Neural crest cell (in vitro differentiated cells): ENCODE measurements at regions not wholly inside any gene's neighbourhood (a gene's known extent, or its start where the extent isn't known, plus 50 kb on each side); places are given as distances from the start of the nearest gene placed in this dataset.

Experiments used
- DNase-seq: peaks from one replicate; pipeline ENCODE4 v3.0.0; 2021; ENCODE audit warnings: low read depth, mixed read lengths, low spot score
- H3K27ac Mint-ChIP-seq: one replicate; pipeline ENCODE4 v1.8.0; 2021; ENCODE audit warnings: mild to moderate bottlenecking, mixed read lengths; ENCODE audit not compliant: unreplicated experiment
- H3K27me3 Mint-ChIP-seq: 2 replicates; pipeline ENCODE4 v1.8.0; 2021; ENCODE audit warnings: low read depth, mild to moderate bottlenecking, mixed read lengths
- H3K36me3 Mint-ChIP-seq: 2 replicates; pipeline ENCODE4 v1.8.0; 2021; ENCODE audit warnings: low read depth, mild to moderate bottlenecking, mixed read lengths
- H3K4me1 Mint-ChIP-seq: 2 replicates; pipeline ENCODE4 v1.8.0; 2021; ENCODE audit warnings: mixed read lengths
- H3K4me3 Mint-ChIP-seq: one replicate; pipeline ENCODE4 v1.8.0; 2021; ENCODE audit warnings: mild to moderate bottlenecking, mixed read lengths
- H3K9me3 Mint-ChIP-seq: 2 replicates; pipeline ENCODE4 v1.8.0; 2021; ENCODE audit warnings: mixed read lengths
- CTCF ChIP-seq: fragments of 200-600 bp; sonication (generic); conservative IDR thresholded peaks from 2 replicates; pipeline ENCODE4 v1.5.0; 2021; ENCODE audit warnings: antibody characterized with exemption, mild to moderate bottlenecking

- H3K27me3 Mint-ChIP-seq: no peaks in the 10 kb centered on the region
- TF ChIP-seq CTCF: no peak
- DNase-seq: no peak
- H3K36me3 Mint-ChIP-seq: no peaks in the 10 kb centered on the region
- H3K9me3 Mint-ChIP-seq: peaks cover 2% of the 10 kb centered on the region
- no peaks in the 10 kb centered on the region for H3K4me1 Mint-ChIP-seq
- no peak overlapping the region for H3K4me3 Mint-ChIP-seq
- H3K27ac Mint-ChIP-seq: no peak overlapping the region
Observed at GRCh38 chr6:91462241-91462640, 875.4 kb upstream of the MAP3K7 start.

DNA sequence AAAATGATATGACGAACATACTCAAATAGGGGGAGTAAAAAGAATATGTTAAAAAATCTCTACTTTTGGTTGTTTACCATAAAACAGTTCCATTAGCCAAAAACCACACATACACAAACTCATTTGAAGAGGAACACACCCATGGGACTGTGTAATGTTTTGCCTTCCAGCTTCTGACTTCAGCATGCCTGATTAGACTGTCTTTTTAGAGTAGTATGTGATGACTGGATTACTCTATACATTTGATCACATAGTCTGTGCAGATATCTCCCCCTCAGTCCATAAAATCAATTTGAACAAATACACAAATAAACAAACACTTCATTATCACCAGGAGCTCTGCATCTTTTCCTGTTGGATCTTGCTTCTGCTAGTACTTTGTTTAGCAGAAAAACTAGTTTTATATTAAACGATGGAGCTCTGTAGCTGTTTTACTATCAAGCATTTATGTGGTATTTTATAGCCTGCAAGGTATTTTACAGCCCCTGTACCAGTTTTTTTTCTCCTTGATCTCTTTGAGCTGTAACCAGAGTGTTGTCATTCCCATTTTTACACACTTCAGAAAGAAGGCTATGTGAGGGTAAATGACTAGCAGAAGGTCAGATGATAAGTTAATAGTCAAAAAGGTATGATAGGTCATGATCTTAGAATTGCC, 866.5 kb upstream of the MAP3K7 start:
- Mint-ChIP-seq H3K9me3 (peaks cover 5% of the 10 kb centered on the region), H3K4me3 (no peak overlapping the region), H3K4me1 (no peaks in the 10 kb centered on the region), H3K27me3 (no peaks in the 10 kb centered on the region), H3K36me3 (no peaks in the 10 kb centered on the region), H3K27ac (no peak overlapping the region)
- TF ChIP-seq CTCF: no peak
- DNase-seq: no peak

GRCh38 chr6:91449539-91449938, 862.7 kb upstream of the MAP3K7 start:
- Mint-ChIP-seq H3K27me3 (no peaks in the 10 kb centered on the region), H3K27ac (no peak overlapping the region), H3K36me3 (no peaks in the 10 kb centered on the region), H3K4me1 (no peaks in the 10 kb centered on the region), H3K9me3 (peaks cover 3% of the 10 kb centered on the region), H3K4me3 (no peak overlapping the region)
- no peak for DNase-seq
- no peak for TF ChIP-seq CTCF

GRCh38 chr6:91447530-91448254, 860.8 kb upstream of the MAP3K7 start:
- Mint-ChIP-seq H3K27me3 (no peaks in the 10 kb centered on the region), H3K4me3 (no peak overlapping the region), H3K4me1 (no peaks in the 10 kb centered on the region), H3K36me3 (no peaks in the 10 kb centered on the region), H3K9me3 (peaks cover 3% of the 10 kb centered on the region), H3K27ac (no peak overlapping the region)
- no peak for TF ChIP-seq CTCF
- DNase-seq: no peak

DNA sequence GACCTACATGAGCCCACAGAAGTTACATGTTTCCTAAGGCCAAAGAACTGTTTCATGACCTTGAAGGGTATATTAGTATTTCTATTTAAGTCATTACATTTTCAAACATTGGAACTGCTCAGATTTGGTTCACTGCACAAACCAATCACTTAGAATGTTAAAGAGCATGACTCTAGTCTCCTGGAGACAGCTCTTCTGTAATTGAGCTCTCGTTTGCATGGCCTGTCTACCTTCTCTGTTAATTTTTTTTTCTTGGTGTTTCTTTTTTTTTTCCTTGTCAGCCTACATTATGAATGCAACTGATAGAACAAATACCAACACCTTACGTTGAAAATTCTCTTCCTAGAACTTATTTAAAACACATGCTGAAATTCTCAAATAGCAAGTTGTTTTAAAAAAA, 860.2 kb upstream of the MAP3K7 start:
- no peak for TF ChIP-seq CTCF
- Mint-ChIP-seq H3K27ac (no peak overlapping the region), H3K27me3 (no peaks in the 10 kb centered on the region), H3K9me3 (peaks cover 3% of the 10 kb centered on the region), H3K4me3 (no peak overlapping the region), H3K4me1 (no peaks in the 10 kb centered on the region), H3K36me3 (no peaks in the 10 kb centered on the region)
- DNase-seq: no peak
